HepG2 (cell line): ENCODE measurements at regions not wholly inside any gene's neighbourhood (a gene's known extent, or its start where the extent isn't known, plus 50 kb on each side); places are given as distances from the start of the nearest gene placed in this dataset.

Experiments used
- ATAC-seq: fragments of 200-7000 bp; cut with Tn5 transposase; 3 replicates; pipeline ENCODE4 v1.9.1; 2020; ENCODE audit warnings: mild to moderate bottlenecking, moderate library complexity
- BruUV-seq: library from RNA; stranded (reverse); fragments of 400-500 nt; replicated peaks from 2 replicates; lab custom pipeline; 2021; lab: Mats Ljungman, UMichigan
- CTCF ChIA-PET: fragments of 300-600 bp; formaldehyde crosslinking; extraction: SDS; loops from one replicate; lab custom pipeline; 2021; ENCODE audit warnings: low total read pairs, inconsistent platforms, low intra/inter-chr PET ratio; lab: Yijun Ruan, JAX
- POLR2A ChIA-PET: fragments of 350-600 bp; sonication (Branson Sonifier 250); formaldehyde crosslinking; loops from one replicate; lab custom pipeline; 2020; ENCODE audit warnings: antibody characterized with exemption, inconsistent platforms; lab: Yijun Ruan, JAX
- DNase-seq: peaks from one replicate; pipeline ENCODE4 v3.0.0-alpha.2; 2015; ENCODE audit warnings: low spot score
- FAIRE-seq: peaks from 3 replicates; lab custom pipeline; 2011; peaks lifted over from hg19 to GRCh38; lab: Jason Lieb, UNC
- H2AFZ ChIP-seq: one replicate; pipeline ENCODE4 v1.6.1; 2011; ENCODE audit warnings: low read length, inconsistent platforms
- H3K27ac ChIP-seq: fragments of 300-600 bp; 3 replicates; pipeline ENCODE4 v1.8.0; 2011; ENCODE audit warnings: mixed run types, mild to moderate bottlenecking, mixed read lengths, low read length, inconsistent platforms; ENCODE audit not compliant: insufficient read depth; ENCODE audit errors: extremely low read length
- H3K27me3 ChIP-seq, 2 experiments: fragments of 200-600 bp in 1 of 2; 2 replicates in 1 of 2; 3 replicates in 1 of 2; pipeline versions ENCODE4 v1.6.0 to v1.8.0; 2011; ENCODE audit warnings: low read length in 2 of 2, mild to moderate bottlenecking in 2 of 2, moderate library complexity in 2 of 2, inconsistent platforms in 1 of 2; ENCODE audit not compliant: insufficient read depth in 2 of 2, control insufficient read depth in 1 of 2
- H3K36me3 ChIP-seq, 2 experiments: fragments of 200-600 bp in 1 of 2; replicated peaks in 1 of 2; 2 replicates in 1 of 2; 3 replicates in 1 of 2; pipeline versions ENCODE4 v1.5.1 to v1.8.0; 2011; ENCODE audit warnings: low read length in 2 of 2, inconsistent platforms in 1 of 2; ENCODE audit not compliant: insufficient read depth in 2 of 2, control insufficient read depth in 1 of 2
- H3K4me1 ChIP-seq: 2 replicates; pipeline ENCODE4 v1.5.1; 2012; ENCODE audit warnings: low read length, inconsistent platforms; ENCODE audit not compliant: insufficient read depth
- H3K4me2 ChIP-seq: 2 replicates; pipeline ENCODE4 v1.6.0; 2011; ENCODE audit warnings: low read depth, low read length, inconsistent platforms
- H3K4me3 ChIP-seq, 3 experiments: fragments of 200-600 bp in 1 of 3; sonication (generic), shearing (Covaris generic) in 1 of 3; replicated peaks in 1 of 3; 2 replicates each; pipeline ENCODE4 v1.5.1; 2011 to 2016; ENCODE audit warnings: low read length in 3 of 3, inconsistent platforms in 2 of 3, low read depth in 2 of 3, mild to moderate bottlenecking in 2 of 3, control low read depth in 1 of 3, mixed read lengths in 1 of 3; ENCODE audit not compliant: insufficient read depth in 1 of 3
- H3K79me2 ChIP-seq: one replicate; pipeline ENCODE4 v1.6.1; 2011; ENCODE audit warnings: low read length, inconsistent platforms; ENCODE audit not compliant: insufficient read depth
- H3K9ac ChIP-seq: 2 replicates; pipeline ENCODE4 v1.6.0; 2011; ENCODE audit warnings: mild to moderate bottlenecking, low read depth, low read length, inconsistent platforms; ENCODE audit not compliant: insufficient read depth
- H3K9me3 ChIP-seq: 2 replicates; pipeline ENCODE4 v1.5.1; 2012; ENCODE audit warnings: mild to moderate bottlenecking, low read length
- H4K20me1 ChIP-seq: 2 replicates; pipeline ENCODE4 v1.6.0; 2011; ENCODE audit warnings: inconsistent platforms, mild to moderate bottlenecking, low read length, moderate library complexity; ENCODE audit not compliant: insufficient read depth
- BATF2 ChIP-seq: sonication (generic); formaldehyde crosslinking; IDR thresholded peaks from 2 replicates; pipeline ENCODE4 v1.8.0; 2022; ENCODE audit warnings: mild to moderate bottlenecking, missing genetic modification reagents, moderate library complexity
- BCLAF1 ChIP-seq: fragments of 450-650 bp; IDR thresholded peaks from 2 replicates; pipeline ENCODE4 v1.6.1; 2017; ENCODE audit warnings: mild to moderate bottlenecking
- KDM1A ChIP-seq: IDR thresholded peaks from 2 replicates; pipeline ENCODE4 v1.6.1; 2016; ENCODE audit warnings: missing compliant biosample characterization
- KLF6 ChIP-seq: IDR thresholded peaks from 2 replicates; pipeline ENCODE4 v1.8.0; 2016; ENCODE audit warnings: missing biosample characterization, missing genetic modification reagents
- NCOA2 ChIP-seq: sonication (generic); formaldehyde crosslinking; IDR thresholded peaks from 2 replicates; pipeline ENCODE4 v1.8.0; 2022; ENCODE audit warnings: inconsistent platforms
- TFDP1 ChIP-seq: IDR thresholded peaks from 2 replicates; pipeline ENCODE4 v1.6.1; 2016; ENCODE audit warnings: missing compliant biosample characterization, missing genetic modification reagents, borderline replicate concordance
- ZBTB3 ChIP-seq: sonication (generic); formaldehyde crosslinking; IDR thresholded peaks from 2 replicates; pipeline ENCODE4 v1.4.0; 2020; ENCODE audit warnings: low read depth, mild to moderate bottlenecking, moderate library complexity, missing genetic modification reagents, borderline replicate concordance
- ZBTB4 ChIP-seq: sonication (generic); formaldehyde crosslinking; IDR thresholded peaks from 2 replicates; pipeline ENCODE4 v1.4.0; 2020; ENCODE audit warnings: missing genetic modification reagents, mild to moderate bottlenecking, borderline replicate concordance
- ZNF704 ChIP-seq: sonication (generic); formaldehyde crosslinking; IDR thresholded peaks from 2 replicates; pipeline ENCODE4 v1.8.1; 2023; ENCODE audit warnings: mild to moderate bottlenecking, inconsistent platforms, moderate library complexity, missing genetic modification reagents, borderline replicate concordance
- ZSCAN25 ChIP-seq: sonication (generic); formaldehyde crosslinking; IDR thresholded peaks from 2 replicates; pipeline ENCODE4 v1.8.0; 2022; ENCODE audit warnings: mild to moderate bottlenecking, missing genetic modification reagents
- WGBS: methylation state at CpG from one replicate; pipeline ENCODE4 v1.1.6; 2017; ENCODE audit warnings: low lambda C conversion rate; 5-methylcytosine and 5-hydroxymethylcytosine counted together
- in situ Hi-C: cut with HindIII; loops from 2 replicates; pipeline ENCODE4 v1.10.0; 2017; ENCODE audit warnings: low pct_unique_long_range_greater_than_20kb; ENCODE audit not compliant: extremely low pct_ligation_motif_present
- intact Hi-C: fragments of 100-400 bp; cut with micrococcal nuclease; formaldehyde crosslinking; loops from one replicate; pipeline ENCODE4 v1.10.0; 2022; ENCODE audit not compliant: unreplicated experiment

GRCh38 chr2:146173934-146174333, 1654.0 kb upstream of the ZEB2 start (continued):
- no peak for TF ChIP-seq ZBTB4 (CRISPR knock-in tag)

- no peak overlapping the region for H3K4me2 ChIP-seq
- FAIRE-seq: no peak
- WGBS: 2% methylated on average over 3 of the region's 3 CpGs
- no peaks in the 10 kb centered on the region for H3K79me2 ChIP-seq
- in situ Hi-C loops (no loop called here), intact Hi-C loops (no loop called here)
- DNase-seq: no peak
- H3K27me3 ChIP-seq: no peaks in the 10 kb centered on the region
- no peak overlapping the region for H2AFZ ChIP-seq
- no peak overlapping the region for H3K4me3 ChIP-seq
- POLR2A ChIA-PET: no interaction called here
- ATAC-seq: no peak
- no peaks in the 10 kb centered on the region for H3K4me1 ChIP-seq
- BruUV-seq: no TSS peak
- CTCF ChIA-PET: no interaction called here
- H3K9me3 ChIP-seq: no peaks in the 10 kb centered on the region
- H3K27ac ChIP-seq: no peak overlapping the region
- no peaks in the 10 kb centered on the region for H4K20me1 ChIP-seq
- no peak overlapping the region for H3K9ac ChIP-seq
- no peaks in the 10 kb centered on the region for H3K36me3 ChIP-seq
- TF ChIP-seq BATF2: no peak
- no peak for TF ChIP-seq ZBTB3
- no peak for TF ChIP-seq BCLAF1
- no peak for TF ChIP-seq KDM1A (CRISPR knock-in tag)
- TF ChIP-seq NCOA2 (CRISPR knock-in tag): no peak
- TF ChIP-seq KLF6 (CRISPR knock-in tag): no peak
- TF ChIP-seq ZNF704: no peak
- no peak for TF ChIP-seq TFDP1 (CRISPR knock-in tag)
- TF ChIP-seq ZSCAN25: no peak
These were observed 1641.5 kb upstream of the ZEB2 start for GRCh38 chr2:146161256-146161882.
